Urinary bladder (tissue), 3 donors: ENCODE measurements at regions not wholly inside any gene's neighbourhood (a gene's known extent, or its start where the extent isn't known, plus 50 kb on each side); places are given as distances from the start of the nearest gene placed in this dataset.
"Not testable (repeated sequence)": the region's sequence is repeated elsewhere in the genome, so short reads cannot be mapped to it uniquely, and the experiment has no call there.

ENCODE experiments used
- DNase-seq: peaks from one replicate; pipeline ENCODE4 v3.0.0-alpha.2; 2015; ENCODE audit errors: extremely low spot score
- H3K27ac ChIP-seq: one replicate; pipeline ENCODE4 v1.5.1; 2013; ENCODE audit warnings: low read depth, mild to moderate bottlenecking, moderate library complexity
- H3K36me3 ChIP-seq: one replicate; pipeline ENCODE4 v1.6.1; 2013; ENCODE audit warnings: mild to moderate bottlenecking, moderate library complexity; ENCODE audit not compliant: insufficient read depth
- H3K4me1 ChIP-seq: one replicate; pipeline ENCODE4 v1.6.1; 2013; ENCODE audit warnings: mild to moderate bottlenecking, moderate library complexity; ENCODE audit not compliant: insufficient read depth
- H3K4me3 ChIP-seq: one replicate; pipeline ENCODE4 v1.5.1; 2013; ENCODE audit warnings: low read depth, low read length
- WGBS: extraction: QIAGEN DNeasy Blood & Tissue Kit; methylation state at CpG from one replicate; pipeline ENCODE4 v1.1.7; 2013; 5-methylcytosine and 5-hydroxymethylcytosine counted together
- donor health status: healthy with polysubstance abuse.
- donor health status: healthy.

GRCh38 chr16:8114941-8115340 lies 475.4 kb downstream of the TMEM114 start:
- WGBS, result 96% methylated on average over 32 of the region's 32 CpGs
- H3K4me3 ChIP-seq, H3K27ac ChIP-seq, DNase-seq, H3K4me1 ChIP-seq, H3K36me3 ChIP-seq: not testable (repeated sequence)

GRCh38 chr16:8113843-8114242 lies 476.5 kb downstream of the TMEM114 start:
- Histone ChIP-seq H3K4me3 (no peak overlapping the region), H3K27ac (no peak overlapping the region), H3K4me1 (no peaks in the 10 kb centered on the region), H3K36me3 (no peaks in the 10 kb centered on the region)
- 70% methylated on average over 3 of the region's 3 CpGs for WGBS
- no peak for DNase-seq

- H3K4me1 ChIP-seq, result no peaks in the 10 kb centered on the region
- WGBS, result 80% methylated on average over 6 of the region's 6 CpGs
- no peak for DNase-seq
- no peak overlapping the region for H3K4me3 ChIP-seq
- no peaks in the 10 kb centered on the region for H3K36me3 ChIP-seq
- no peak overlapping the region for H3K27ac ChIP-seq
These were observed 479.5 kb downstream of the TMEM114 start for GRCh38 chr16:8110572-8111514.

GRCh38 chr16:8109510-8110369 lies 480.6 kb downstream of the TMEM114 start:
- DNase-seq, result no peak
- H3K4me1 ChIP-seq, result no peaks in the 10 kb centered on the region
- H3K4me3 ChIP-seq, result no peak overlapping the region
- no peak overlapping the region for H3K27ac ChIP-seq
- 63% methylated on average over 18 of the region's 18 CpGs for WGBS
- H3K36me3 ChIP-seq, result no peaks in the 10 kb centered on the region

- WGBS, result 89% methylated on average over 15 of the region's 15 CpGs
- no peak for DNase-seq
- no peaks in the 10 kb centered on the region for H3K4me1 ChIP-seq
- no peak overlapping the region for H3K4me3 ChIP-seq
- H3K27ac ChIP-seq, result no peak overlapping the region
- no peaks in the 10 kb centered on the region for H3K36me3 ChIP-seq
These were observed 481.3 kb downstream of the TMEM114 start for GRCh38 chr16:8108991-8109509.

- no peak for DNase-seq
These were observed 483.0 kb downstream of the TMEM114 start for GRCh38 chr16:8107296-8107695.

GRCh38 chr16:8103649-8104289 lies 486.5 kb downstream of the TMEM114 start:
- WGBS, result 83% methylated on average over 8 of the region's 8 CpGs
- H3K4me3 ChIP-seq, result no peak overlapping the region
- DNase-seq, result no peak
- H3K4me1 ChIP-seq, result no peaks in the 10 kb centered on the region
- H3K27ac ChIP-seq, result no peak overlapping the region
- no peaks in the 10 kb centered on the region for H3K36me3 ChIP-seq

More at GRCh38 chr16:8107296-8107695, 483.0 kb downstream of the TMEM114 start:
- Histone ChIP-seq H3K4me1 (no peaks in the 10 kb centered on the region), H3K36me3 (no peaks in the 10 kb centered on the region), H3K4me3 (no peak overlapping the region), H3K27ac (no peak overlapping the region)
- WGBS, result 75% methylated on average over 10 of the region's 10 CpGs

- Histone ChIP-seq H3K4me3 (no peak overlapping the region), H3K4me1 (no peaks in the 10 kb centered on the region), H3K27ac (no peak overlapping the region), H3K36me3 (no peaks in the 10 kb centered on the region)
- WGBS, result 49% methylated on average over 4 of the region's 4 CpGs
- DNase-seq, result no peak
These were observed 490.7 kb downstream of the TMEM114 start for GRCh38 chr16:8099586-8099985.

GRCh38 chr16:8098947-8099512 lies 491.3 kb downstream of the TMEM114 start:
- no peak for DNase-seq
- H3K27ac ChIP-seq, result no peak overlapping the region
- WGBS, result 56% methylated on average over 11 of the region's 11 CpGs
- H3K4me3 ChIP-seq, result no peak overlapping the region
- no peaks in the 10 kb centered on the region for H3K4me1 ChIP-seq
- no peaks in the 10 kb centered on the region for H3K36me3 ChIP-seq

- DNase-seq, result no peak
- Histone ChIP-seq H3K36me3 (no peaks in the 10 kb centered on the region), H3K4me3 (no peak overlapping the region), H3K4me1 (no peaks in the 10 kb centered on the region), H3K27ac (no peak overlapping the region)
- WGBS, result 83% methylated on average over 5 of the region's 5 CpGs
These were observed 494.1 kb downstream of the TMEM114 start for GRCh38 chr16:8096211-8096610.

- H3K27ac ChIP-seq, result no peak overlapping the region
- no peaks in the 10 kb centered on the region for H3K4me1 ChIP-seq
- WGBS, result 88% methylated on average over 5 of the region's 5 CpGs
- no peaks in the 10 kb centered on the region for H3K36me3 ChIP-seq
- H3K4me3 ChIP-seq, result no peak overlapping the region
- DNase-seq, result no peak
These were observed 495.6 kb downstream of the TMEM114 start for GRCh38 chr16:8094696-8095095.

GRCh38 chr16:8088820-8089338 lies 501.4 kb downstream of the TMEM114 start:
- WGBS, result 84% methylated on average over 2 of the region's 2 CpGs

More at GRCh38 chr16:8088820-8089338, 501.4 kb downstream of the TMEM114 start:
- no peak for DNase-seq
- Histone ChIP-seq H3K4me1 (no peaks in the 10 kb centered on the region), H3K36me3 (no peaks in the 10 kb centered on the region), H3K4me3 (no peak overlapping the region), H3K27ac (no peak overlapping the region)
